GM13977 (cell line): ENCODE measurements at regions not wholly inside any gene's neighbourhood (a gene's known extent, or its start where the extent isn't known, plus 50 kb on each side); places are given as distances from the start of the nearest gene placed in this dataset.

Experiments used
- DNase-seq: peaks from one replicate; pipeline ENCODE4 v3.0.0; 2012; ENCODE audit warnings: low spot score
- CTCF ChIP-seq: IDR thresholded peaks from 2 replicates; pipeline ENCODE4 v1.5.1; 2012; ENCODE audit warnings: mild to moderate bottlenecking, control low read depth; ENCODE audit not compliant: insufficient read depth; ENCODE audit errors: extremely low read depth, missing control alignments
- in situ Hi-C: fragments of 300-500 bp; cut with MboI; formaldehyde crosslinking; loops from one replicate; pipeline ENCODE4 v1.12.0; 2022; ENCODE audit warnings: low sequenced_read_pairs, low pct_unique_long_range_greater_than_20kb, mixed read lengths, inconsistent platforms; ENCODE audit not compliant: unreplicated experiment

- TF ChIP-seq CTCF: no peak
- DNase-seq: no peak
- in situ Hi-C loops: no loop called here
These were observed 309.2 kb upstream of the EMCN start for GRCh38 chr4:100826808-100827548.

GRCh38 chr4:100826067-100826466, 308.2 kb upstream of the EMCN start:
- in situ Hi-C loops: no loop called here
- no peak for TF ChIP-seq CTCF
- no peak for DNase-seq

GRCh38 chr4:100823993-100824323, 306.1 kb upstream of the EMCN start:
- no peak for DNase-seq
- no peak for TF ChIP-seq CTCF
- in situ Hi-C loops: no loop called here

GRCh38 chr4:100823066-100823992, 305.5 kb upstream of the EMCN start:
- TF ChIP-seq CTCF: no peak
- peak; percentile 17 for DNase-seq
- in situ Hi-C loops: no loop called here

GRCh38 chr4:100820249-100820648, 302.4 kb upstream of the EMCN start:
- in situ Hi-C loops: no loop called here
- TF ChIP-seq CTCF: no peak

GRCh38 chr4:100819505-100819904, 301.7 kb upstream of the EMCN start:
- no peak for TF ChIP-seq CTCF
- DNase-seq: no peak
- in situ Hi-C loops: no loop called here

More at GRCh38 chr4:100820249-100820648, 302.4 kb upstream of the EMCN start:
- DNase-seq: no peak
